MV-4-11 (cell line): ENCODE measurements at regions not wholly inside any gene's neighbourhood (a gene's known extent, or its start where the extent isn't known, plus 50 kb on each side); places are given as distances from the start of the nearest gene placed in this dataset.

ENCODE experiments used
- DNase-seq: peaks from one replicate; lab custom pipeline; 2025; lab: John Stamatoyannopoulos, UW

- DNase-seq: peak; percentile 44
Observed at GRCh38 chr6:139679516-139680179, 305.2 kb upstream of the CITED2 start.

GRCh38 chr6:139676718-139677117 lies 302.3 kb upstream of the CITED2 start:
- DNase-seq: no peak

- DNase-seq: no peak
Observed at GRCh38 chr6:139666284-139666683, 291.8 kb upstream of the CITED2 start.

GRCh38 chr6:139663996-139664395 lies 289.5 kb upstream of the CITED2 start:
- DNase-seq: no peak

GRCh38 chr6:139659711-139660110 lies 285.3 kb upstream of the CITED2 start:
- DNase-seq: no peak

GRCh38 chr6:139659196-139659595 lies 284.7 kb upstream of the CITED2 start:
- no peak for DNase-seq

GRCh38 chr6:139657119-139657518 lies 282.7 kb upstream of the CITED2 start:
- DNase-seq: no peak

GRCh38 chr6:139655783-139656705 lies 281.6 kb upstream of the CITED2 start:
- DNase-seq: no peak

GRCh38 chr6:139654888-139655782 lies 280.7 kb upstream of the CITED2 start:
- no peak for DNase-seq

- no peak for DNase-seq
Observed at GRCh38 chr6:139654309-139654708, 279.9 kb upstream of the CITED2 start.

- DNase-seq: no peak
Observed at GRCh38 chr6:139653111-139653510, 278.7 kb upstream of the CITED2 start.

- DNase-seq: no peak
Observed at GRCh38 chr6:139650941-139651340, 276.5 kb upstream of the CITED2 start.

- DNase-seq: no peak
Observed at GRCh38 chr6:139649732-139650131, 275.3 kb upstream of the CITED2 start.

GRCh38 chr6:139649128-139649527 lies 274.7 kb upstream of the CITED2 start:
- no peak for DNase-seq

- peak; percentile 92 for DNase-seq
Observed at GRCh38 chr6:139648430-139649000, 274.1 kb upstream of the CITED2 start.

- no peak for DNase-seq
Observed at GRCh38 chr6:139647841-139648240, 273.4 kb upstream of the CITED2 start.

GRCh38 chr6:139647016-139647415 lies 272.6 kb upstream of the CITED2 start:
- DNase-seq: no peak

- DNase-seq: no peak
Observed at GRCh38 chr6:139644821-139645220, 270.4 kb upstream of the CITED2 start.

GRCh38 chr6:139643986-139644385 lies 269.5 kb upstream of the CITED2 start:
- no peak for DNase-seq

- no peak for DNase-seq
Observed at GRCh38 chr6:139642346-139642745, 267.9 kb upstream of the CITED2 start.

- DNase-seq: peak; percentile 75
Observed at GRCh38 chr6:139641376-139641775, 266.9 kb upstream of the CITED2 start.

- peak; percentile 57 for DNase-seq
Observed at GRCh38 chr6:139640921-139641320, 266.5 kb upstream of the CITED2 start.
